ENCODE measurements at regions not wholly inside any gene's neighbourhood (a gene's known extent, or its start where the extent isn't known, plus 50 kb on each side); places are given as distances from the start of the nearest gene placed in this dataset.

GRCh38 chr2:240322231-240322955 lies 113.1 kb upstream of the GPC1 start:
- TF ChIP-seq POLR2A (IDR thresholded peaks at IDR 0.05): no peak
- no peak for TF ChIP-seq CTCF (IDR thresholded peaks at IDR 0.05)

All from suprapubic skin (tissue), 3 donors.